PFSK-1 (cell line): ENCODE measurements at regions not wholly inside any gene's neighbourhood (a gene's known extent, or its start where the extent isn't known, plus 50 kb on each side); places are given as distances from the start of the nearest gene placed in this dataset.

Experiments
- FOXP2 ChIP-seq: optimal IDR thresholded peaks from 2 replicates; pipeline ENCODE3; 2011; ENCODE audit warnings: borderline replicate concordance, control low read depth, inconsistent platforms; ENCODE audit not compliant: insufficient read depth; ENCODE audit errors: extremely low read length, extremely low read depth
- POLR2AphosphoS5 ChIP-seq: IDR thresholded peaks from 2 replicates; pipeline ENCODE4 v1.6.1; 2012; ENCODE audit warnings: low read depth, mild to moderate bottlenecking, control low read depth, low read length, moderate library complexity
- REST ChIP-seq, 2 experiments: IDR thresholded peaks; 2 replicates each; pipeline versions ENCODE4 v1.6.1 to v1.8.0; 2011 to 2012; ENCODE audit warnings: low read depth in 2 of 2, low read length in 2 of 2, control low read depth in 1 of 2, inconsistent platforms in 1 of 2, mild to moderate bottlenecking in 1 of 2, moderate library complexity in 1 of 2; ENCODE audit not compliant: insufficient read depth in 1 of 2
- SIN3A ChIP-seq: IDR thresholded peaks from 2 replicates; pipeline ENCODE4 v1.6.1; 2012; ENCODE audit warnings: mild to moderate bottlenecking, low read length, moderate library complexity, borderline replicate concordance; ENCODE audit not compliant: insufficient read depth
- TAF1 ChIP-seq: IDR thresholded peaks from 2 replicates; pipeline ENCODE4 v1.6.1; 2012; ENCODE audit warnings: low read length, control low read depth, borderline replicate concordance; ENCODE audit not compliant: insufficient read depth

GRCh38 chr4:128682942-128683666 lies 126.4 kb upstream of the JADE1 start:
- TF ChIP-seq POLR2AphosphoS5 (no peak), SIN3A (no peak), REST (IDR thresholded peaks at IDR 0.05; ENCODE audit: insufficient read depth in 1 of 2, low read depth in 2 of 2, low read length in 2 of 2) (no peak), TAF1 (no peak), FOXP2 (no peak)
